ENCODE measurements at regions not wholly inside any gene's neighbourhood (a gene's known extent, or its start where the extent isn't known, plus 50 kb on each side); places are given as distances from the start of the nearest gene placed in this dataset.
"Not testable (repeated sequence)": the region's sequence is repeated elsewhere in the genome, so short reads cannot be mapped to it uniquely, and the experiment has no call there.

DNA sequence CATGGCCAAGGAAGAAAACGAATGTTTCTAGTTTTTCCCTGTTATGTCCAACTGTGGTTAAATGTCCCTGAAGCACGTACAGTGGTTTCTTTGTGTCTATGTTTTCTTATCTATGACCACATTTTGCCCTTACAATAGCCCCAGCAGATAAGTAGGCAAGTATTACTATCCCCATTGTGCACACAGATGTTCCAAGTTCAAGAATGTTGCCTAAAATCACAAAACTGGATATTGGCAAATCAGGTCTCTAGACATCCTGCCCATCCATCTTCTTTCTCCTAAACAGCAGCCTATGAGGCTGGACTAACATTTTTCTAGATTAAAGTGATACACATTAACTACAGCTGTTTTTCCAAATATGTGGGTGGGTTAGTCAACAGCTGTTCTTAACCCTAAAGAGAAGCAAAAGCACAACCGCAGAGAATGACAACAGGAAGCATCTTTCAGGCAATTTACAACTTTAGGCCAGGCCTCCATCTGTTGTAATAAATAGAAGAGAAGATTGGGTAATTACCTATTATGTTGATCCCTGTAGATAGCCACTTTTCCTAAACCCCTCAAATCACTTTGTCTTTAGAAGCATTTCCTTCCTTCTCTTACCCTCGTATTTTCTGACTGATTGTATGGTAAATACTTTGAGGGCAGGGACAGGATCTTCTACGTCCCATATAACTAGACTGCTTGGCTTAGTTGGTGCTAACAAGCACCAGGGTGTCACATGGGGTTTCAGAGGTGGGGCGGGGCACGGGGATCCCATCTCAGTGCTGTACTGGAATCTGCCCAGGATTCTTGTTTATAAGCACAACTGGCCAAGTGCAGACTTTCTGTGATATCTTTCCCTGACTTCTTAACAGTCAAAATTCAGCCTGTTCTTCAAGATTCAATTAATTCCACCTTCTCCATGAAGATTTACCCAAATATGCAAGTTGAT lies 132.1 kb upstream of the SETBP1 start:
- intact Hi-C loops (cut with DNase I), result no loop called here
- no peak for DNase-seq
- peak in 1 of 2 donors; percentile 91 for ATAC-seq

DNA sequence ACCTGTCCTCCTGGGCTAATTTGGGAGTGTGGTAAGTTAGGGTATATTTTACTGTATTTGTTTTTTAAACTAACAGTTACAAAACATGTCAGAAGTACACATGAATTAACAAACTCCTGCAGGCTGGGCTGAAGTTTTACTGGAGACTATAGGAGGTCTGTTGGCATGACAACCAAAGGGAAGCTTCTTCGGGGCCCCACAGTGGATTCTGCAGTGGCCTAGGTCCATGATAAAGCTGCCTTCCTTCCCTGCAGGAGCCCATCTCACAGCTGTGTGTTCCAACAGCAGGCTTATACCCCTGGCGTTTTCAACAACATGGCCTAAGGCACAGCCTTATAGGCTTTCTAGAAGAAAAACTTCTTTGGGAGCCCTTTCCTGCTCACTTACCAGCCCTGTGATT lies 128.0 kb upstream of the SETBP1 start:
- ATAC-seq (no peak), DNase-seq (no peak)
- intact Hi-C loops (cut with DNase I), result no loop called here

DNA sequence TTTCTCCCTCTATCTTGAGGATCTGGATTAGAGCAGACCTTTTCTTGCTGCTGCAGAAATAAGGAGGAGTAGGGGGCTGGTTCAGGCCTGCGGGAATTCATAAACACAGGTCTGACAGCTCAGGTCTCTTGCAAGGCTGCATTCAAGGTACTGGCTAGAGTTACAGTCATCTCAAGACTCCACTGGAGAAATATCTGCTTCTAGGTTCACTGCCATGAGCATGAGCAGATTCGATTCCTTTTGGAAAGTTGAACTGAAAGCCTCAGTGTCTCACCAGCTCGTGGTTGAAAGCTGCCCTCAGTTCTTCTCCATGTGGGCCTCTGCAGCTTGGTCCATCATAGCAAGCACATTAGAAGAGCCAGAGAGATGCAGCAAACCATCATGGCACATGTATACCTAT lies 124.4 kb upstream of the SETBP1 start:
- DNase-seq (no peak), ATAC-seq (no peak)
- intact Hi-C loops (cut with DNase I), result no loop called here

DNA sequence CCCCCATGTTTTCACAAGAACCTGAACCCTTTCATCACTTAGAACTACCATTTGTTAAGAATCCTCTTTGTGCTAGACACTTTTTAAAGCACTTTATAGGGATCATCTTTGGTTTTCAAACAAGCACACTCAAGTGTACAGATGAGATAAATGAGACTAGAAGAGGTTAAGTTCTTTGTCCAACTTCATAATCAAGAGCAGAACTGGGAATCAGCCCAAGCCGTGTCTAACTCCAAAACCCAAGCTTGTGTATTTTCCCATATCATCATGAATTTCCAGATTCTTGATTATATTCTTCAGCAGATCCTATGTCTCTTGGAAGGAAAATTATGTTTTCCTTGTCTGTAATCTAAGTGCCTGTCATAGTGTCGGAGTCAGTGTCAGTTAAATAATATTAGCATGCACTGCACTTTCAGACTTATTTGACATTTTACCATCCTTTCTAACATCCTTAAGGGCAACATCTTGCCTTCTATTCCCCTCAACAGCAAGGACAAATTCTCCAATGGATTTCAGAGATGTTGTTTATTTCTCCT lies 123.0 kb upstream of the SETBP1 start:
- ATAC-seq (no peak), DNase-seq (no peak)
- intact Hi-C loops (cut with DNase I), result no loop called here

DNA sequence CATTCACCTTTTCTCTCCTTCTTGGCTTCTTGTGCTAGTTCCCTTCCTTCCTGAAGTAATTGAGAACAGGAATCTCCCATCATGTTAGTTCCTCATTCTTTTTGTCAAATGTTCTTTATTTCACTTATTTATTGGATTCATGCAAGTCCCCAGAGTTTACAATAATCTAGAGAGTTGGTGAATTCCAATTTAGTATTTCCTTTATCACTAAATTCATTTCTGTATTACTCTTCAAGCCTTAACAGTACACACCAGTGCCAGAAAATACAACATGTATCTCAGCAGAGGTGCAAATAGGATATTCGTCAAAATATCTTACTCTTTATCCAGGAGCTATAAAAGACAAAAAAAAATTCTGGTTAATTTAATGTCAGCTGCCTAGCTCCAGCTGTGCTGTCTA lies 121.9 kb upstream of the SETBP1 start:
- intact Hi-C loops (cut with DNase I), result no loop called here
- no peak for ATAC-seq
- DNase-seq, result no peak

DNA sequence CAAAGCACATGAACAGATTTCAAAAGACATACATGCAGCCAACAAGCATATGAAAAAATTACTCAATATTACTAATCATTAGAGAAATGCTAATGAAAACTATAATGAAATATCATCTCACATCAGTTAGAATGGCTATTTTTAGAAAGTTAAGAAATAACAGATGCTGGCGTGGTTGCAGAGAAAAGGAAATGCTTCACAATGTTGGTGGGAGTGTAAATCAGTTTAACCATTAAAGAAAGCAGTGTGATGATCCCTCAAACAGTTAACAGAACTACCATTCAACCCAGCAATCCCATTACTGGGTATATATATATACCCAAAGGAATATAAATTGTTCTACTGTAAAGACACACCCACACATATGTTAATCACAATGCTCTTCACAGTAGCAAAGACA lies 117.7 kb upstream of the SETBP1 start:
- ATAC-seq (no peak), DNase-seq (no peak)
- intact Hi-C loops (cut with DNase I), result no loop called here

DNA sequence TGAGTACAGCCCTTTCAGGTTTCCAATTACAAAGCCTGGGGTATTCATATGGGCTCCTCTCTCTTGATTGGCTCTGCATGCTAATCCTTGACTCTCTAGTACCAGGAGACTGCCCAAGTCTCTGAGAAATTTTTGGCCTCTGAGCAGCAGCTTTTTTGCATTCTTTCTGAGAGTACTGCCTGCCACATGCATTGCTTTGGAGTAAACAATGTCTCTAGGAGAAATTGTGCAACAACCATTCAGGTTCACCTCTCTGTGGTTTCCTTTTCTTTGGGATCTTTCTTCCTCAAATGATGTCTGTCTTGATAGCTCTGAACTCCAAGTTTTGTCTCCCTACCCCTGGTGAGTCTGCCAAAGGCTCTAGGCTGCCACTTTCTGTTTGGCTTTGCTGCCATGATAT lies 115.8 kb upstream of the SETBP1 start:
- intact Hi-C loops (cut with DNase I), result no loop called here
- DNase-seq (no peak), ATAC-seq (no peak)

DNA sequence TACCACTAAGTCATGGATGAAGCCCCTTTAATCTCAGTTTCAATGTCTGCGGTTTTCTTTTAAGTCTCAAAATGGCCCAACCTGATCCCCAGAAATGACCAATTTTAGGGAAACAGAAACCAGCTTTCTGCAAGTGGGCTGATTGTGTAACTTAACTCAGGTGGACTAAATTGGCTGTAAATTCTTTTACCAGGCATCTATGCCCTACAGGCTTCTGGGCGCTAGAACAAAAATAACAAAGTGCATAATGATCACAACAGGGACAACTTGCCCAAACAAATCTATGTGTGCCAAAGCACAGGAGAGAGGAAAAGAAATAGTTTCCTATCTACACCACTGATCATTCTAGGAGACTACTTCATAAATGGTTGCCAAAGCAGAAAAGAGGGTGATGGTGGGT lies 112.3 kb upstream of the SETBP1 start:
- no peak for ATAC-seq
- intact Hi-C loops (cut with DNase I), result no loop called here

DNA sequence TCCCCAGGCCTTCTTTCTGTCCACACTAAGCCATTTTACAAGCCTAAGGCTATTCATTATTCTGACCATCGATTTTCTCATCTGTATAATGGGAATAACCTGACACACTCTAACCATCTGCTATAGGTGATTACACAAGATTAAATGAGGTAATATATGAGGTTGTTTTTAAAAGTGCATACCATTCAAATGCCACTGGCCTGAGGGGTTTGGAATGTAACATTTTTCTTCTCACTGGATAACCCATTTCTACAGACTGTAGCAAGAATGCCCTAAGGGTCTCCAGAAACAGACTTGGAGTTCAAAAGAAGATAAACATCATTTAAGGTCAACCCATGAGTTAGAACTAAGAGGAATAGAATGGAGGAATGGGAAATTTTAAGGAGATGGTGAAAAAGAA lies 111.7 kb upstream of the SETBP1 start:
- ATAC-seq (no peak), DNase-seq (no peak)
- intact Hi-C loops (cut with DNase I), result no loop called here

More for the DNA sequence above, 112.3 kb upstream of the SETBP1 start:
- DNase-seq, result no peak

DNA sequence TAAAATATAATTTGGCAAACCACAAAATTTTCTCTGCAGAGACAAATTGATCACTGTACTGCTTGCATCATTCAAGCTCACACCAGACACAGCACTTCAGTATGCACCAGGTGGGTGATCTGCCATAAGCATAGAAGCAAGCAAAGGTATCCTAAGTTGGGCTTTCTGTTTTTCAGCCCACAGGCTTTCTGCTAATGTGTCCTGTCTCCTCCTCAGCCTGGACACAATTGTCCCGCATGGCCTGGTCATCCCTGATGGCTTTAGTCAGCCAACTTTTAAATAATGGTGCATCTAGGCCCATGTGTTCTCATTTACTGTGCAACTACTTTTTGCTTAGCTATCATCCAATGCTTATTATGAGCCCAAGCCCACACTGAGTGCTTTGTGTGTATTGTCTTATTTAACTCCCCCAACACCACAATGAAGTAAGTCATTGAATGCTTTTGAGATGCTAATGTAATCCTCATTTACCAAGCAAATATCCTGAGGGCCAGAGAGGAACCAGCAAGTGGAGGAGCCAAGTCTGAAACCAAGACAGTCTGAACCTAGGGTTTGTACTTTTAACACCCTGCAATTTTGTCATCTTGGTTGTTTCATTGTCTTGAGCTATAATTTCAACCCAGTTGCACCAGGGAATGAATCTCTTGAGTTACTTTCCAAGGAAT lies 111.2 kb upstream of the SETBP1 start:
- DNase-seq (no peak), ATAC-seq (no peak)
- intact Hi-C loops (cut with DNase I), result no loop called here

DNA sequence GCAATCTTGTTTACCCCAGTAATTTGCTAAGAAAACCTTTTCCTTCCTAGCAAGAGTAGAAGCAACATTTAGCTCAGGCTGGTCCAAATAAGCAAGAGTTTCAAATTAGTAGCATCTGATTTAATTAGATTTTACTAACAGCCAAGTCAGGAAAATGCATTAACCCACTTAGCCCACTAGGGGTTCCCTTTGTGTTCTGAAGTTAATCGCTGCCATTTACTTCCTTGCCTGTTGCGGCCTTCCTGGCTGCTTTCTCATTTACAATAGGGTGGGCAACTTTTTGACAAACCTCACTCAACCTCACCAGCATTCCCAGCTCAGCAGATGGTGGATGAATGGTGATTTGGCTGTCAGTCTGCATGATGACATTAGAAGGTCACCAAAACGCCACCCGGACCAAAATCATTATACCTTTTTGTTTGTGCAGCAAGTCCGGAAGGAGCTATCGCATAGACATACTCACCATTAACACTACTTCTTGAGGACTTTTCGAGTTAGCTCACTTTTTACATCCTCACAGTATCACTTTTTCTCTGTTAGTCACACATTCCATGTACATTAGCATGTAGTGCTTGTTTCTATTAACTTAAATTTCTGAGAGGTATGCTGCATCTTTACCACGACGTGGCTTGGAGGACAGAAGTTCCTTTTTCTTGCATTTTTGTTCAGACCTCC lies 101.5 kb upstream of the SETBP1 start:
- DNase-seq (no peak), ATAC-seq (no peak)
- intact Hi-C loops (cut with DNase I), result no loop called here

DNA sequence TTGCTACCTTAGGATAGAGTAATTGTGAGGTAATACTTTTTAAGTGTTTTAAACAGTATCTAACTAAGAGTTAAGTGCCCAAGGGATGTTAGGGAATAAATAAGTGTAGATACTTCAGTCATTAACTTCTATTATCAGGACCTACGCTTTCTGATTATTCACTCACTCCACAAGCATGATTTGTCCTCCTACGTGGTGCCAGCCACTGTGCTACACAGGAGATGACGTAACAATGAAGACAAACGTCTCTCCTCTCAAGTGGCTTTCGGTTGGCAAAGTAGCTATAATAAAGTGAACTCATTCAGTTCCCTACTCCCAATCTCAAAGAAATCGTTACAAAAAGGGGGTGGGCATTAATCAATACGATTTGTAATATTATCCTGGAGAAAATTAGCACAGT lies 100.9 kb upstream of the SETBP1 start:
- ATAC-seq, result no peak
- DNase-seq, result no peak
- intact Hi-C loops (cut with DNase I), result no loop called here

DNA sequence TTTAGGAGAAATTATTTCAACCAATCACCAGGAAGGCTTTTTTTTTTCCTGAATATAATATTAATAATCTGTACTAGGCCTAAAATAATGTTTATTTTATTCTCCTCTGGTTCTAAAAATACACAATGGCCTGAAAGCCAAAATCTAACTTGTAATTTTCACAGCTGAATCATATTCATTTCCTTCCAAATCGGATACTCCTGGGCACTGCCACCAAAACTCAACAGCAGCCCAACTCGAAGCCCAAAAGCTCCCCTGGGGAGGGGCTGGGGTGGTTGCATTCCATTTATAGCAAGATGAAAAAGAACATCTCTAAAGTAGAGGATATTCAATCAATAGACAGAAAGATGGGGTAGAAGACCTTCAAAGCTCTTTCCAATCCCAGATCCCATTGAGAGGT lies 100.5 kb upstream of the SETBP1 start:
- intact Hi-C loops (cut with DNase I), result no loop called here
- no peak for DNase-seq
- no peak for ATAC-seq

DNA sequence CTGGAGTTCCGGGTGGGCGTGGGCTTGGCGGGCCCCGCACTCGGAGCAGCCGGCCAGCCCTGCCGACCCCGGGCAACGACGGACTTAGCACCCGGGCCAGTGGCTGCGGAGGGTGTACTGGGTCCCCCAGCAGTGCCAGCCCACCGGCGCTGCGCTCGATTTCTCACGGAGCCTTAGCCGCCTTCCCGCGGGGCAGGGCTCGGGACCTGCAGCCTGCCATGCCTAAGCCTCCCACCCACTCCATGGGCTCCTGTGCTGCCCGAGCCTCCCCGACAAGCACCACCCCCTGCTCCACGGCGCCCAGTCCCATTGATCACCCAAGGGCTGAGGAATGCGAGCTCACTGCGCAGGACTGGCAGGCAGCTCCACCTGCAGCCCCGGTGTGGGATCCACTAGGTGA lies 99.9 kb upstream of the SETBP1 start:
- DNase-seq, ATAC-seq: not testable (repeated sequence)

DNA sequence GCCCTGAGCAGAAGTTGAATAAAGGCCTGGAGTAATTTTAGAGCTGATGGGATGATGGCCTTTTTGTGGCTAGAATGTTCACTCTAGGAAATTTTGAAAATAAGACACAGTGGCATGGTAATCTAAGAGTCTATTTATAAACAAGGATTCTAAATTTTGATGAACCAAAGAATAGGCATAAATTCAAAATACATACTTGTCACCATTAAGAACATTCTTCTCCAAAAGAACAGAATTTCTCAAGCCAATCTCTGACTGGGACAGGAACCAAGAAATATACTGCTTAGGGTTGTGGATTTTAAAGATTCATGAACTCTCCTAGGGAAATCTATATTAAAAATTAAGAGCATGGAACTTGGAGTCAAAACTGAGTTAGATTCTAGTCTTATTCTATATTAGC lies 98.2 kb upstream of the SETBP1 start:
- ATAC-seq (no peak), DNase-seq (no peak)
- intact Hi-C loops (cut with DNase I), result no loop called here

More for the DNA sequence above, 99.9 kb upstream of the SETBP1 start:
- intact Hi-C loops (cut with DNase I), result not testable (repeated sequence)

DNA sequence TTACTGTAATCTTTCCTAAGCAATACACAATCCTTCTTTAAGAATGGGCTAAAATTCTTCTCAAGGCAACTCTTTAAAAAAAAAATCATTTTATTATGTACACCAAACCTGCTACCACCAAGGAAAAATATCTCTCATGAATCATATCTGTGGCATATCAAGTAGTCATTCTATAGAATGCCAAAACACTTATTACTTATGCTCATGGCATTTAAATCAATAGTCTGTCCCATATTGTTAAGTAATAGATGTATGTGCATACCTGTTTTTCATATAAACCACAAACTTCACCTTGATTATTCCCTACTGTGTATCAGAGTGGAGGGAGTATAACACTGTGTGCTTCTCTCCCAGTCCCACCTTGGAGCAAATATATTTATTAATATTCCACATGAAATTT lies 95.8 kb upstream of the SETBP1 start:
- no peak for ATAC-seq
- intact Hi-C loops (cut with DNase I), result no loop called here
- no peak for DNase-seq

DNA sequence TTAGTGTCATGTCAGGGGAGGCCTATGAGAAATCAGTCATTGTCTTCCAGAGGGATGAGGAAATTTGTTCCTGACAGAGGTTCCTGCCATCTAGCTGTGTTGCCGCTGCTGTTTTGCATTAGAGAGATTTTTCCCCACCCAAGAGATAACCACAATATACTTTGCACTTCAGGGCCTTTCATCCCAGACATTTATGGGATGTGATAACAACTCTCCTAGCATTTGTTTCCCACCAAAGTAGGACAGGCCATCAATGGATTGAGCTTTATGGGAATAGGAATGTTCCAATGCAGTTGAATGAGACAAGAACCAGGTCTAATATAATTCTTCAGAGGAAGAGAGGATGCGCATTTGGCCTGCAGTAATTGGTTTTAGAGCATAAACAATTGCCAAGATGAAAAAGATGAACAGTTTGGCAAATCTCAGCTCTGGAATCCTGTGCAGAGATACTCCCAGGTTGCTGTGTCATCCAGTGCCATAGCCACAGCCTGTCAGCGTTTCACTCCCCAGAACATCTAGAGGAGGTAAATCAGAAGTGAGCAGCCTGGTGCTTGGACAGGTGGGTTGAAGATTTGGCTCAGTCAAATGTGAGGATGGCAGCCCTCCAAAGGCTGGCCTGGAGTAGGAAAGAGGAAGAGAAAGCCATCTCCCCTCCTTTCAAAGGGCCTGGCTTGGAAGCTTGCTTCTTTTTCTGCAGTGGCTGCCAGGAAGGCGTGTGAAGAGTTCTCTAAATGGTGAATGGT lies 93.7 kb upstream of the SETBP1 start:
- intact Hi-C loops (cut with DNase I), result no loop called here
- ATAC-seq (peak in 1 of 2 donors; percentile 38), DNase-seq (no peak)

DNA sequence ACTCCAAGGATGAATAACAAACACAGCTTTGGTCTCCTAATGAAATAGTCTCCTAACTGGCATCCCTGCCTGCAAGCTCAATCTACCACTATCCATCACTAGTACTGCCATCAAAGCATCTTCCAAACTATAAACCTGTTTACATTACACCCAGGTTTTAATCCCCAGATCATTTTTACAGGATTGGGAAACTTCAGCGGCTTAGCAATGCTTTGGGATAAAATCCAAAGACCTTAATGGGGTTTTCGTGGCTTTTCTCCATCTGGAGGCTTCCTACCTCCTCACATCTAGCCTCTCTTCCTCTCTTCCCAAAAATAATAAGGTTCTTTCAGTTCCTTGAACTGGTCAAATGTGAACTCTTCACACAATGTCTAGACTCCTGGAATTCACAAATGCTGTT lies 92.2 kb upstream of the SETBP1 start:
- DNase-seq (no peak), ATAC-seq (no peak)
- intact Hi-C loops (cut with DNase I), result no loop called here

DNA sequence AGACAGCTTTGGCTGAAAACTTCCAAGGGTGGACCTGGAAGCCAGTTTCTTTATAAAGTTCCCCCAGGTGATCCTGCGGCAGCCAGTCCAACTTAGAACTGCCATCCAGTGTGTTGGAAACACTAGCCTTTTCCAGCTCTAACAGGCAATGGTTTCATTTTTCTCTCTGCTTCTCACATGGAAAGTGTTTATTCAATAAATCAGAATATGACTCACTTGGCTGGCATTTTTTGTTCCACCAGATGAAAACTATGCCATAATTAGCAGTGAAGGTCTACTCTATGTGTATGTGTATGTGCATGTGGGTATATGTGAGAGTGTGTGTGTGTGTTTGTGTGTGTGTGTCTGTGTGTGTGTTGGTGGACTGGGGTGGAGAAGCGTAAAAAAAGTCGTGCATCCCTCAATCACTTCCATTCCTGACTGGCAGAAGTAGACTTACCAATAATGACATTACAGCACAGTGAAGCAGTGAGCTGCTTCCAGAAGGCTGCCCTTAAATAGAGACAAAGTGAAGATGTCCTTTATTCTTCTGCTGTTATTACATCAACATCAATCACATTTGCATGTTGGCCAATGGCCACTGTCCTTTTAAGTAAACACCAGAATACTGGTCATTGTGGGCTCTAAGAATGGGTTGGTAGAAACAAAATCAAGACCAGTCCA lies 90.9 kb upstream of the SETBP1 start:
- intact Hi-C loops (cut with DNase I), result no loop called here
- ATAC-seq, result peak in 1 of 2 donors; percentile 26
- no peak for DNase-seq
